GM21528 (cell line): ENCODE measurements at regions not wholly inside any gene's neighbourhood (a gene's known extent, or its start where the extent isn't known, plus 50 kb on each side); places are given as distances from the start of the nearest gene placed in this dataset.
"Not testable (repeated sequence)": the region's sequence is repeated elsewhere in the genome, so short reads cannot be mapped to it uniquely, and the experiment has no call there.

Source experiments
- ATAC-seq: cut with Tn5 transposase; IDR thresholded peaks from one replicate; pipeline ENCODE4 v1.9.1; 2021; ENCODE audit warnings: mild to moderate bottlenecking, moderate library complexity; ENCODE audit not compliant: unreplicated experiment, low FRiP score

DNA sequence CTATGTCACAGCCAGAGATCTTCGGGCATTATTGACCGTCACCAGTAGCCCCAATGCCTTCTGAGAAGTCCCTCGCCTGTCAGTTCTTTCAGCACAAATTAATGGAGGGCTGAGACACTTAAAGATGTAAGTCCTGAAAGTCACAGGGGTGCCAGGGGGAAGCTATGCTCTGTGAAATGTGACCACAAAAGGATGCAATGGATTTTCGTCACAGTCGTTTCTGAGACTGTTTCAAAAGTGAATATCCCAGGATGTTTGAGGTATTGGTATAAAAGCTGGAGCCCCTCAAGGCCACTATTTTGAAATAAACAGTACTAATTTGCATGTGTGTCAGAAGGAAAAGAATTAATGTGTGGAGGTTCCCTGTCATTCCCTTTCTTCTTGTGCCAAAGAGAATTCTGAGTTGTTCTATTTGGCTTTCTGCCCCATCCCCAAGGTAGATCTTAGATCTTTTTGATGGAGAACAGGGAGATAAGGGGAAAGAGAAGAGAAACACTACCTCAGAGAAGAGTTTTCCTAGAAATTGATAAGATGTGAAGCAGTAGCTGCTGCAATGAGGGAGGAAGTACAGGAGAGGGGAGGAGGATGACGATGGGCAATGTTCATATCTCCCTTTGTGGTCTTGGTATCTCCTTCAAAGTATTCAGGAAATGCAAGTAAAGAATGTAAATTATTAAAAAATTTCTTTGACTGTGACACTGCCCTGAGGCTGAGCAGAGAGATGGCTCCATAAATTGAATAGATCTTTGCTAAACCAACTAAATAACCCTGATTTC, 101.8 kb upstream of the NAP1L1 start:
- ATAC-seq: no peak

DNA sequence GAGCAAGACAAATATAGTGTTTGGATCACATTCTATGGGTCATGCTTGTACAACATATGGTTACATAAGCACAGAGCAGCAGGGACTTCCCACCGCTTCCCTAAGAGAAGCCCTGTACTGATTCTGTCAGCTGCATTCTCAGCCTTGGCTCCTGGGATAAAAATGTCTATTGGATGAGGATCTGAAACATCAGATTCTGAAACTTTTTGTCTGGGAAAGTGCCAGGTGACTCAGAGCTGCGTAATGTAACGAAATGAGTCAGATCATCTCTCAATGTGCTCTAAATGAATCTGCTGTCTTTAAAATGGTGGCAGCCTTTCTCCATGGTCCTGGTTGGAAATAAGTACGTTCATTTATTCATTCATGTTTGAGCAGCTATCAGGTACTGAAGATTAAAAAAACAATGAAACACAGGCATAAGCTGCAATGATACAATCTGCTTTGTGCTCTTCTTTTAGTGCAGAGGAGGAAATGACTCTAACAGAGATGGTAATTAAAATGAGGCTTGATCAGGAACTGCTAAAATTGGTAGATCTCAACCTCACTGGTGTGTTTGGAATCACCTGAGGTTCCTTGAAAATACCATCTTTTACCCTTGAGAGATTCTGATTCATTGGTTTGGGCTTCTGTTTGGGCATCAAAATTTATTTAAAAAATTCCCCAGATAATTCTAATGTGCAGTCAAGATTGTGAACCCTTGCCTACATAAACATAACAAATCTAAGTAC, 99.1 kb upstream of the NAP1L1 start:
- ATAC-seq: peak; percentile 84

GRCh38 chr12:76180401-76181277, 96.2 kb upstream of the NAP1L1 start:
- ATAC-seq: no peak

GRCh38 chr12:76178452-76178851, 94.0 kb upstream of the NAP1L1 start:
- ATAC-seq: no peak

GRCh38 chr12:76177821-76178220, 93.3 kb upstream of the NAP1L1 start:
- ATAC-seq: no peak

GRCh38 chr12:76176940-76177339, 92.5 kb upstream of the NAP1L1 start:
- no peak for ATAC-seq

- ATAC-seq: not testable (repeated sequence)
Measured at GRCh38 chr12:76175946-76176345, 91.5 kb upstream of the NAP1L1 start.

DNA sequence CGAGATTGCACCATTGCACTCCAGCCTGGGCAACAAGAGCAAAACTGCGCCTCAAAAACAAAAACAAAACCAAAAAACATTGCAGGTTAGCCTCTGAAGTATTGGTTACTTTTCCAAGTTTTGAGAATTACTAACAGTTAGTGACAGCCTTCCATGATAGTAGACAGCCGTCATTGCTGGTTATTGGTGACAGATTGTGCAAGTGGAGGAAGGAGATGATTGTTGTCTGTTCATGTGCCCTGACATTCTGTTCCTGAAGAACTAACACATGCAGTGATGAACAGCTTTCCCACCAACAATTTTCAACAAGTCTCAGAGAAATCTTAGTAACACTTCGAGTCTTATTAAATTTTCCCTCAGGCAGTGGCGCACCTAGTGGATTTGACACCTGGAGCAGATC, 89.3 kb upstream of the NAP1L1 start:
- ATAC-seq: no peak

- ATAC-seq: peak; percentile 98
Measured at GRCh38 chr12:76158518-76159321, 74.2 kb upstream of the NAP1L1 start.

- ATAC-seq: no peak
Measured at GRCh38 chr12:76156726-76157125, 72.2 kb upstream of the NAP1L1 start.

DNA sequence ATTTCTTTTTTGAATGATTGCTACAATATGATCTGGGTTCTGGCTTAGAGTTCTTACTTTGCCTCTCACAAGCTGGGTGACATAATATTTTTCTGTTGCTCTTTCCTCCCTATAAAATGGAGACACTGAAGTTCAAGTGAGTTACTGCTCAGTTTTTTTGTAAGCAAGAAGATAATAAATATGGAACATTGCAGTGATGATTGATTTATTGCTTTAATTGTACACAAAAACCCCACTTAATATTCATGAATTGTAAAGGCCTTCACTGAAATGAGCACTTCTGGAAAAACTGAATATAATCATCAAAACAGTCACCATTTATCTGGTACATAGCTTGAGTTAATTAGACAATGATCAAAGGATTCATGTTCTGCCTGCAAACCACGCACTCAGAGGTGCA, 71.8 kb upstream of the NAP1L1 start:
- ATAC-seq: no peak

GRCh38 chr12:76155157-76155670, 70.7 kb upstream of the NAP1L1 start:
- ATAC-seq: no peak

GRCh38 chr12:76153616-76154015, 69.1 kb upstream of the NAP1L1 start:
- ATAC-seq: no peak

GRCh38 chr12:76152181-76152807, 67.8 kb upstream of the NAP1L1 start:
- peak; percentile 84 for ATAC-seq

- peak; percentile 18 for ATAC-seq
Measured at GRCh38 chr12:76144245-76144549, 59.7 kb upstream of the NAP1L1 start.

GRCh38 chr12:76143343-76144244, 59.1 kb upstream of the NAP1L1 start:
- ATAC-seq: peak; percentile 96

DNA sequence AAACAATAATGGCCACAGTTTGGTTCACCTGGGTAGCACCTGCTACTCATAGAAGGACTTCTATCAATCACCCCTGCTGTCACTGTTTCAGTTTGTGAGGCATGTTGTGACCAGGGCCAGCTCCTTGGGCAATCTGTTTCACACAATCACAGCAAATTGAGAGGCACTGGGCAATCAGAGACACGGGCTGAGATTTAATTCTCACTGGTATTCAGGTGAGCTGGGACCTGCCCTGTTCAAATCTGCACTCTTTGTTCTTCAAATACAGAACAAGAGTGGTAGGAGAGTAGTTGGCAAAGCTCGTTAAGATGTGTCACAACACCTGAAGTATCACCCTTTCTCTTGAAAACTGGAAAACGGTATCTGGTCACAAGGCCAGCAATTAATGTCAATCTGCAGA, 57.8 kb upstream of the NAP1L1 start:
- ATAC-seq: no peak

DNA sequence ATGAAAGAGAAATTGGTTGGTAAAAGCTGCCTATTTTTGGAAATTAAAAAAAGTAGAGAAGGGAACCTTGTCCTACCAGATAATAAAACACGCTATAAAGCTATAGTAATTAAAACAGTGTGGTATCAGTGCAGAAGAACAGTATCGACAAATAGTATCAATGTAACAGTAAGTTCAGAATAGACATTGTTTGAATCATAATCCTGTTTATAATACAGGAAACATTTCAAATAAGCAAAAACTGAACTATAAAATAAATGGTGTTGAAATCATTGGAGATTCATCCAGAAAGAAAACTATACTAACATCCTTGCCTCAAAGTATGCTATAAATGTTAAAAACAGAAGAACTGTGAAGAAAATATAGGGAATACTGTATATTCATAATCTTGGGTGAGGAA, 54.2 kb upstream of the NAP1L1 start:
- ATAC-seq: no peak

DNA sequence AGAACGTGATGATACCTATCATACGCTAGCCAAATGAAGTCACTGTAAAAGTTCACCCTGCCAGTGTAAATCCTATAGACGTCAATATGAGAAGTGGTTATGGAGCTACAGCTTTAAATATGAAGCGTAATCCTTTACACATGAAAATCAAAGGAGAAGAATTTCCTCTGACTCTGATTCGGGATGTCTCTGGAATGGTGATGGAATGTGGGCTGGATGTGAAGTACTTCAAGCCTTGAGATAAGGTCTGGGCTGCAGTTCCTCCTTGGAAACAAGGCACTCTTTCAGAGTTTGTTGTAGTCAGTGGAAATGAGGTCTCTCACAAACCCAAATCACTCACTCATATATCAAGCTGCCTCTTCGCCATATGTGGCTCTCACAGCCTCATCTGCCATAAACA, 53.1 kb upstream of the NAP1L1 start:
- ATAC-seq: no peak
